Sigmoid colon (tissue), 6 donors: ENCODE measurements at regions not wholly inside any gene's neighbourhood (a gene's known extent, or its start where the extent isn't known, plus 50 kb on each side); places are given as distances from the start of the nearest gene placed in this dataset.

Source experiments
- DNase-seq: peaks from one replicate; pipeline ENCODE4 v3.0.0-alpha.2; 2019
- H3K27ac ChIP-seq, 4 donors: fragments of 200-600 bp; sonication (generic); one replicate each; pipeline ENCODE4 v1.5.1; 2016 to 2019; ENCODE audit warnings: mild to moderate bottlenecking in 1 of 4
- H3K27me3 ChIP-seq, 3 donors: fragments of 200-600 bp; sonication (generic); one replicate each; pipeline ENCODE4 v1.5.1; 2019; ENCODE audit warnings: mild to moderate bottlenecking in 1 of 3
- H3K36me3 ChIP-seq, 4 donors: fragments of 200-600 bp; sonication (generic); one replicate each; pipeline ENCODE4 v1.5.1; 2016 to 2019
- H3K4me1 ChIP-seq, 4 donors: fragments of 200-600 bp; sonication (generic); one replicate each; pipeline ENCODE4 v1.5.1; 2017 to 2019
- H3K4me3 ChIP-seq, 4 donors: fragments of 200-600 bp; sonication (generic); one replicate each; pipeline ENCODE4 v1.5.1; 2017 to 2019; ENCODE audit warnings: mild to moderate bottlenecking in 2 of 4, moderate library complexity in 1 of 4
- H3K9me3 ChIP-seq, 4 donors: fragments of 200-600 bp in 3 of 4; sonication (generic) in 3 of 4; one replicate each; pipeline versions ENCODE4 v1.5.1 to v1.6.1; 2013 to 2019
- EP300 ChIP-seq, 4 donors: sonication (generic); formaldehyde crosslinking; IDR thresholded peaks; one replicate each; pipeline ENCODE4 v1.6.1; 2017; ENCODE audit warnings: antibody characterized with exemption in 4 of 4
- POLR2A ChIP-seq, 2 donors: fragments of 450-650 bp; IDR thresholded peaks; one replicate each; pipeline ENCODE4 v1.6.1; 2016; ENCODE audit warnings: antibody characterized with exemption in 2 of 2, mild to moderate bottlenecking in 2 of 2, moderate library complexity in 2 of 2
- POLR2AphosphoS5 ChIP-seq, 4 donors: sonication (generic); formaldehyde crosslinking; IDR thresholded peaks; one replicate each; pipeline ENCODE4 v1.6.1; 2017; ENCODE audit warnings: antibody characterized with exemption in 4 of 4
- WGBS, 2 donors: extraction: QIAGEN DNeasy Blood & Tissue Kit; methylation state at CpG; one replicate each; pipeline ENCODE4 v1.1.7; 2013; 5-methylcytosine and 5-hydroxymethylcytosine counted together
- intact Hi-C: fragments of 100-400 bp; cut with DNase I; formaldehyde crosslinking; loops from one replicate; pipeline ENCODE4 v1.15.1; 2023
- TF ChIP-seq, protein P1 (sequence below), 4 experiments: fragments of 450-650 bp in 3 of 4; fragments of 200-600 bp in 1 of 4; IDR thresholded peaks; one replicate each; pipeline ENCODE4 v1.5.1; 2016 to 2019; ENCODE audit warnings: antibody characterized with exemption in 4 of 4, mild to moderate bottlenecking in 3 of 4, moderate library complexity in 2 of 4
- donor health status: healthy with polysubstance abuse.
- donor health status: healthy.

- no peak for DNase-seq
- H3K9me3 ChIP-seq: no peaks in the 10 kb centered on the region
- TF ChIP-seq POLR2AphosphoS5 (IDR thresholded peaks at IDR 0.05) (no peak), POLR2A (IDR thresholded peaks at IDR 0.05) (no peak), EP300 (IDR thresholded peaks at IDR 0.05) (no peak)
- TF ChIP-seq, protein P1, sequence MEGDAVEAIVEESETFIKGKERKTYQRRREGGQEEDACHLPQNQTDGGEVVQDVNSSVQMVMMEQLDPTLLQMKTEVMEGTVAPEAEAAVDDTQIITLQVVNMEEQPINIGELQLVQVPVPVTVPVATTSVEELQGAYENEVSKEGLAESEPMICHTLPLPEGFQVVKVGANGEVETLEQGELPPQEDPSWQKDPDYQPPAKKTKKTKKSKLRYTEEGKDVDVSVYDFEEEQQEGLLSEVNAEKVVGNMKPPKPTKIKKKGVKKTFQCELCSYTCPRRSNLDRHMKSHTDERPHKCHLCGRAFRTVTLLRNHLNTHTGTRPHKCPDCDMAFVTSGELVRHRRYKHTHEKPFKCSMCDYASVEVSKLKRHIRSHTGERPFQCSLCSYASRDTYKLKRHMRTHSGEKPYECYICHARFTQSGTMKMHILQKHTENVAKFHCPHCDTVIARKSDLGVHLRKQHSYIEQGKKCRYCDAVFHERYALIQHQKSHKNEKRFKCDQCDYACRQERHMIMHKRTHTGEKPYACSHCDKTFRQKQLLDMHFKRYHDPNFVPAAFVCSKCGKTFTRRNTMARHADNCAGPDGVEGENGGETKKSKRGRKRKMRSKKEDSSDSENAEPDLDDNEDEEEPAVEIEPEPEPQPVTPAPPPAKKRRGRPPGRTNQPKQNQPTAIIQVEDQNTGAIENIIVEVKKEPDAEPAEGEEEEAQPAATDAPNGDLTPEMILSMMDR (IDR thresholded peaks at IDR 0.05): no peak
- H3K4me1 ChIP-seq: no peaks in the 10 kb centered on the region
- no peak overlapping the region for H3K4me3 ChIP-seq
- H3K27ac ChIP-seq: no peak overlapping the region
- peaks cover 0 to 10% (median 0%) of the 10 kb centered on the region in 3 donors for H3K27me3 ChIP-seq
- intact Hi-C loops: no loop called here
- 78 to 85% methylated on average over 10 of the region's 10 CpGs for WGBS, 2 donors
- H3K36me3 ChIP-seq: peaks cover 0 to 12% (median 0%) of the 10 kb centered on the region in 4 donors
These were observed 63.3 kb downstream of the SYNE3 start for GRCh38 chr14:95452893-95453712.

DNA sequence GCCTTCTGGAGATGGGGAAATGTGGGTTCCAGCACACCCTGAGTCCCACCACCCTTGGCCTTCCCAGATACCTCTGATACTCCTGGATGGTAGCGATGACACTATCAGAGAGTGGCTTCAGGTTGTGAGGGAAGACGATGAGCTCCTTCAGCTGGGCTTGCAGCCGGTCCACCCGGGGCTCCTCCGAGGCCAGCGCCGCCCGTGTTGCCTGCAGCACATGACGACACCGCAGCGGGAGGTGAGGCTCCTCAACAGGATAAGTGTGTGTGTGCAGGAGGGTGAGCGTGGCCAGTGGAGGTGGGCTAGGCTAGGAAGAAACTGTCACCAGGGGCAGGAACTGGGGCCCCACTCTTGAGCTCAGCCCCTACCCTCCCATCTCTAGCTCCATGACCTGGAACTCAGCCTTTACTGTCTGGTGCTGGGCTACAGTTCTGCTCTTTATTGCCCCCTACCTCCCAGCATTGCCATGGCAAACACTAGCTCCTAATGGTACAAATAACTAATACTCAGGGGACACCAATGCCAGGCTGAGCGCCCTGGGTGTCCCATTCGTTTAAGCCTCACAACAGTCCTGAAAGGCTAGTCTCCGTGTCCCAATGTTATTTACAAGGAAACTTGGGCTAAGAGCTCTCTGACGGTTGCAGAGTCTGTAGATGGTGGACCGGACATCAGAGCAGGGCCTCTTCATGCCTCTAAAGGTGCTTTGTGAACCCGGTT is 64.1 kb downstream of the SYNE3 start:
- no peak for DNase-seq
- Histone ChIP-seq H3K27me3 (peaks cover 0 to 10% (median 0%) of the 10 kb centered on the region in 3 donors), H3K9me3 (no peaks in the 10 kb centered on the region), H3K4me3 (no peak overlapping the region), H3K36me3 (peaks cover 0 to 12% (median 0%) of the 10 kb centered on the region in 4 donors), H3K4me1 (no peaks in the 10 kb centered on the region), H3K27ac (no peak overlapping the region)
- WGBS, 2 donors: 86 to 91% methylated on average over 18 of the region's 18 CpGs
- no peak for TF ChIP-seq POLR2AphosphoS5 (IDR thresholded peaks at IDR 0.05)
- TF ChIP-seq POLR2A (IDR thresholded peaks at IDR 0.05): no peak
- no peak for TF ChIP-seq EP300 (IDR thresholded peaks at IDR 0.05)
- TF ChIP-seq, protein P1 (IDR thresholded peaks at IDR 0.05): no peak
- intact Hi-C loops: no loop called here

DNA sequence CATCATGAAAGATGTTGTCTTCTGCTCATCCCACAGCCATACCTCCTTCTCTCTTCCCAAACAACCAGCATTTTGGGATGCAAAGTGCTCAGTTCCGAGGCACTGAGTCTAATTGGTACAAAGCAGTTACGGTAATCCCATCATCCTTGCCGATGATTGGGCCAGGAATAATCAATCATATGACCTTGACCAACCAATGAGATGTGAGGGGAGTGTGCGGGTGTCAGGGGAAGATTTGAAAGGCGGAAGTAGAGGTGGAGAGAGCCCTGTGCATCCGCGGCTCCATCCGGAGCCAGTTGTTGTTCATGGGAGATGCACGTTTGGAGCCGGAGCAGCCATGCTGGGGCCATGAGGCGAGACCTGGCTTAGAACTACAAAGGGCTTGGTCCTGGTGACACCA is 67.3 kb downstream of the SYNE3 start:
- peaks cover 0 to 7% (median 0%) of the 10 kb centered on the region in 4 donors for H3K36me3 ChIP-seq
- no peaks in the 10 kb centered on the region for H3K9me3 ChIP-seq
- DNase-seq: no peak
- intact Hi-C loops: loop anchor here (10.0 kb wide), 1 partner anchor 546 kb away; no protein-coding TSS in a partner anchor
- H3K27ac ChIP-seq: no peak overlapping the region
- H3K4me1 ChIP-seq: no peaks in the 10 kb centered on the region
- TF ChIP-seq POLR2AphosphoS5 (IDR thresholded peaks at IDR 0.05) (no peak), EP300 (IDR thresholded peaks at IDR 0.05) (no peak), POLR2A (IDR thresholded peaks at IDR 0.05) (no peak)
- TF ChIP-seq, protein P1 (IDR thresholded peaks at IDR 0.05): no peak
- H3K4me3 ChIP-seq: no peak overlapping the region
- WGBS, 2 donors: 97% methylated on average over 11 of the region's 11 CpGs
- H3K27me3 ChIP-seq: peaks cover 0 to 10% (median 0%) of the 10 kb centered on the region in 3 donors

- Histone ChIP-seq H3K4me3 (no peak overlapping the region), H3K9me3 (no peaks in the 10 kb centered on the region), H3K36me3 (peaks cover 0 to 7% (median 0%) of the 10 kb centered on the region in 4 donors), H3K4me1 (no peaks in the 10 kb centered on the region), H3K27me3 (no peaks in the 10 kb centered on the region), H3K27ac (no peak overlapping the region)
- intact Hi-C loops: loop anchor here (10.0 kb wide), 1 partner anchor 548 kb away; no protein-coding TSS in a partner anchor
- WGBS, 2 donors: 82 to 96% methylated on average over 4 of the region's 4 CpGs
- TF ChIP-seq POLR2A (IDR thresholded peaks at IDR 0.05): no peak
- DNase-seq: no peak
These were observed 70.0 kb downstream of the SYNE3 start for GRCh38 chr14:95446470-95446869.

DNA sequence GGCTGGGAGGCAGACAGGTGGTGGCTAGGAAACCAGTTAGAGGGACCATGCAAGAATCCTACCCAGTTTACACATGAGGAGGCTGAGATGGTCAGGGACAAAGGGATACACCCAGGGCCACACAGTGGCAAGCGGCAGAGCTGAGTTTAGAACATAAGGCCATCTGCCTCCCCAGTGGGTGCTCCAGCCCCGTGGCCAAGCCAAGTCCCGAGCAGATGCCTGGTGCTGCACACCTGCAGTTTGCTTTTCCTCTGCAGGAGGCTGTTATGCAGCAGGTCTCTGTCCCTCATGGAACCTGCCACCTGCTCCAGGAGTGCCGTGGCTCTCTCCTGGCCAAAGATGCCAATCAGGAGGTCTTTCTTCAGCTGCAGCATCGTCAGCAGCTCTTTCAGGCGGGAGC is 70.8 kb downstream of the SYNE3 start:
- 77 to 91% methylated on average over 6 of the region's 6 CpGs for WGBS, 2 donors
- Histone ChIP-seq H3K9me3 (no peaks in the 10 kb centered on the region), H3K27me3 (no peaks in the 10 kb centered on the region), H3K27ac (no peak overlapping the region), H3K36me3 (peaks cover 0 to 7% (median 0%) of the 10 kb centered on the region in 4 donors), H3K4me3 (no peak overlapping the region), H3K4me1 (no peaks in the 10 kb centered on the region)
- intact Hi-C loops: loop anchor here (10.0 kb wide), 1 partner anchor 549 kb away; no protein-coding TSS in a partner anchor
- no peak for DNase-seq
- TF ChIP-seq POLR2AphosphoS5 (IDR thresholded peaks at IDR 0.05) (no peak), POLR2A (IDR thresholded peaks at IDR 0.05) (no peak), EP300 (IDR thresholded peaks at IDR 0.05) (no peak)
- TF ChIP-seq, protein P1 (IDR thresholded peaks at IDR 0.05): no peak
